AML-193 (cell line): ENCODE measurements at regions not wholly inside any gene's neighbourhood (a gene's known extent, or its start where the extent isn't known, plus 50 kb on each side); places are given as distances from the start of the nearest gene placed in this dataset.

Experiments used
- DNase-seq, 2 experiments: peaks; one replicate each; lab custom pipeline; 2025; lab: John Stamatoyannopoulos, UW

DNA sequence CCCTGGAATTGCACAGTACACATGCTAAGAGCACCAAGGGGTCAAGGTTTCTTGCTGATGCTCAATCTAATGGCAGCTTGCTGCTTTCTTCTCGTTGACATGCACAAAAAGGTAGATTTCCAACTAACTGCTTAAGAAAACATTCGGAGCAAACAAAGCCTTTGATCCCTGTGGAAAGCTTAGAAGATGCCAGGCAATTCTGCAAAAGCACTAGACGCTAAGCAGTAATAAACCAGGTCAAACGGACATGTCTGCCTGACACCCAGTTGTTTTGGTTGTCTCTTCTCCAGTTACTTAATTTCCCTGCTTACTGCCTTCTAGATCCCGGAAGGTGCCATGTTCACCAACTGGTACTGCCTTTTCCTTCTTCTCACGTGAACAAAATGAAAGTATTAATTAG, 100.5 kb upstream of the TMCC3 start:
- no peak for DNase-seq

DNA sequence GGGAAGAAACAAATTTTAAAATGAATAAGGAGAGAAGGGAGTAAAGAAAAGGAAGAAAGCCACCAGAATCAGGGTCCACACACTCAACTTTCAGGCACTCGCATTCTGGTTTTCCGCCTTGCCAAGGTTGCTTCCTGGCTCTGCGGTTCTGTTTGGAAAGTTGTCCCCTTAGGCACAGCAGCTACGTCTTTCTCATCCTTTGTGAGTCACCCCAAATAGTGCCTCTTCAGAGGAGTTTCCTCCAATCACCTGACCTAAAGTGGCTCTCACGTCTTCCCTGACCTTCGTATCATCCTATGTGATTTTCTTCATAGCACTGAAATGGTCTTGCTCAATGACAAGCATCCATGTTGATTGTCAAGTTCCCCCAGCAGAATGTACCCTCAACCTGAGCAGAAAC, 99.5 kb upstream of the TMCC3 start:
- no peak for DNase-seq

DNA sequence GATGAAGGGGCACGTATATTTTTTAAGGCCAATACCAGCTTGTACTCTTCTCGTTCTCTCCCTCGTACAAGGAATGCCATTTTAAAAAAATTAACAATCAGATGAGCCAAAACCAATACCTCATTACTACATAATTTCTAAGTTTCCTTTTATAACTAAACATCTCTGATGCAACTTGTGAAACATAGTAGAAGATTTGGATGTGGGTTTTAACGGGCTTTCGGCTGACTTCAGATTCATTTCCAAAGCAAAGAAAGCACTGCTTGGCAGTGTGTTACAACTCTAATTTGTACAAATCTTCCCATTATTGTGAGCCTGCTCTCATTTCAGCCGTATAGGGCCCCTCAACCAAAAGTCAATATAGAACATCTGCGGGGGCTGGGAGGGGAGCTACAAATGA, 99.1 kb upstream of the TMCC3 start:
- no peak for DNase-seq

DNA sequence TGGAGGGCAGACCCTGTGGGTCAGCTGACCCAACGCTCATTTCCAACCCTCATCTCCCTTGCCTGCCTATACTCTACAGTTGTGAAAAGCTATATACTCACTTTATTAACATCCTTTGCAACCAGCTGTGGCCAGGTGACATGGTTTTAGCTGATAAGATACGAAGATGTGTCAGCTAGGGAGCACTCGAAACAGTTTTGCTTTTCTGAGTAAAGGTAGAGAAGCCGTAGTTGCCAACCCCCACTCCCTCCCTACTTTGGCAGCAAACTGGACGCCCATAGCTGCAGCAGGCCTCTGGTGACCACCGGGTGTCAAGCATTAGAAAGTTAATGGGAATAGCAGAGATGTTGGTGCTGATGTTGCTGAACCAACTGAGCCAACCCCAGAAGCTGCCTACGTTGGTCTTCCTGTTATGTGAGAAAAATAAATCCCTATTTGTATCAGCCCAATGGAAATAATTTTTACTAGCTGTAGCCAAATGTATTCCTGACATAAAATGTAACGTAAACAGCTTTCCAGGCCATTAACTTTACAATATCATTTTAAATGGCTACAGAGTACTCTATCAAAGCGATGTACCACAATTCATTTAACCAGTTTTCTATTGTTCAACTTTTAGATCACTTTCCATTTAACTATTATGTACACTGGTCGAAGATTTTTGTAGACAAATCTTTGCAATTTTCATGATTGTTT, 98.5 kb upstream of the TMCC3 start:
- no peak for DNase-seq

DNA sequence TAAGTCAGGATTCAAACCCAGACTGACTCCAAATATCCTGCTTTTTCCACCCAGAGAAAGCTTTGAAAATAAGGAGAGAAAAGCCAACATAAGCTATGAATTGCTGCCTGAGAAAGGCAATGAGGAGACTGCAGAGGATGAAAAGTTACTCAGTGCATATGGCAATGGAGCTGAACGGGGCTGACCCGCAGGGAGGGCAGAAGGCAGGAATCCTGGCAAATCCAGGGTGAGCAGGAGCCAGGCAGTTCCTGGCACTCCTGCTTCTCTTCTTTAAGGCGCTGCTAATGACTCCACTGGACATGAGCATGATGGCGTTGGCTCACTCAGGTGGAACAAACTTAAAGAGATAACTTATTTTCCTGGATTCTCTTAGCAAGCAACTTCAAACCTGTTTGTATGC, 95.2 kb upstream of the TMCC3 start:
- DNase-seq: no peak

DNA sequence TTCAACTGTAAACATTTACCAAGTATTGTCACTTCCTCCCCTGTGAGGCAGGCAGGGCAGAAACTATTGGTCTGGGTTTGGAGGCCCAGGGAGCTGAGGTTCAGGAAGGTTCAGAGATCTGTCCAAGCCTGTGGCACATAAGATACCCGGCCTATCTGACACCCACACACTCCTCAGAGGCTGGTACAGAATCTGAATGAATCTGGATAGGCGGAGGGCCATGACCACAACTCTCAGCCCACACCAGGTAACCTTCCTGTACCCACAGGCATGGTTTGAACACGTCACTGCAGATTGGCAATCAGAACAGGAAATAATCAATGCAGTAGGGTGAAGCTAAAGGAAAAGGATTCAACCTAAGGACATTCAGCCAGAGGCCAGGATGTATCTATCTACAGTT, 92.8 kb upstream of the TMCC3 start:
- DNase-seq: no peak

DNA sequence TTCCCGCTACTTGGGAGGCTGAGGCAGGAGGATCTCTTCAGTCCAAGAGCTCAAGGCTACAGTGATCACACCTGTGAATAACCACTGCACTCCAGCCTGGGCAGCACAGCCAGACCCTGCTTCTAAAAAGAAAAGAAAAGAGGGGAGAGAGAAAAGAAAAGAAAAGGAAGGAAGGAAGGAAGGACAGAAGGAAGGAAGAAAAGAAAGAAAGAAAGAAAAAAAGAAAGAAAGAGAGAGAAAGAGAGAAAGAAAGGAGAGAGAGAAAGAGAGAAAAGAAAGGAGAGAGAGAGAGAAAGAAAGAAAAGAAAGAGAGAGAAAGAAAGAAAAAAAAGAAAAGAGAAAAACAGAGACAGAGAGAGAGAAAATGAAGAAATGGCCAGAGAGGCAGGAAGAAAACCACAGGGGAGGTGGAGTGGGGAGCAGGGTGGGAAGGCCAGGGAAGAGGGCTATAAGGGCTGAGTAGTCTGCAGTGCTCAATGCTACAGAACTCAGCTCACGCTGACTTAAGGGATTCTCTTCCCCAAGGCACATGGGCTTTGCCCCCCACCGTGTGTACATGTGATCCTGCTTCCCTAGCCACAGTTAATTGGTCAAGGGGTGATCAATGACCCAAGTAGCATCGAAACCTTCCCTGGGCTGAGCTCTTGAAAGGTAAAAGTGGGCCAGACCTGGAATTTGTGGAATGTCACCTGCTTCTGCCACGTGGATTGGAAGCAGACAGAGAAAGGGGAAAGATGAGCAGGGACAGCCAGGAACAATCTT, 90.4 kb upstream of the TMCC3 start:
- no peak for DNase-seq

DNA sequence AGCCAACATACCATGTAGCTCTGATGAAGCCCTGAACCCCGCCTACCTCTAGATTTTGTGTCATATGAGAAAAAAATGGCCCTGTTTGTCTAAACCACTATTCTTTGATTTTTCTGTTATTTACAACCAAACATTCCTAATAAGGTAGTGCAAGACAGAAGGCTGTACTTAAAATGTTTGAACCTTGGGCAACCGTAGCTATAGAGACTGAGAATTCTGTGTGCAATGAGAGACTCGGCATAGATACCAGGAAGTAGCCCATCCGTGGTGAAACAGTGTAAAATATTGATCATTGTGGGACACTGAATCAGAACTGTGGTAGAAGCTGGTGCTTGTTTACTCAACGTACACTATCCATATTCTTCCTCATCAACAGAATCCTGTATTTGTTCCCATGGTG, 86.5 kb upstream of the TMCC3 start:
- DNase-seq: no peak

DNA sequence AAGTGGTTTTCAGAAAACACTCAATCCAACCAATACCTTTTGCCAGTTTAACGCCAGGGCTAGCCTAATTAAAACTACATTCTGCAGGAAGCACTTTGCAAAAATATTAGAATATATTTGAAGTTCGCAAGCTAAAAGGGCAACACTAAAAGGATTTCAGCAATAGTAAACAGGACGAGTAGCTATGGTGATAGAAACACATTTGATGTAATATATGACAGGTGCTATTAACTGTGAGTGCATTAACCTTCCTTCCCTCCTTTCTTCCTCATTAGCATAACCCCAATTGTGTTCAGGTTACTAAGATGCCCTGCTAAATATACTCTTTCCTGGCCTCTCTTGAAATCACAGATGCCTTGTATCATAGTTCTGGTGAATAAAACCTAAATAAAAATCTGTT, 85.6 kb upstream of the TMCC3 start:
- no peak for DNase-seq

DNA sequence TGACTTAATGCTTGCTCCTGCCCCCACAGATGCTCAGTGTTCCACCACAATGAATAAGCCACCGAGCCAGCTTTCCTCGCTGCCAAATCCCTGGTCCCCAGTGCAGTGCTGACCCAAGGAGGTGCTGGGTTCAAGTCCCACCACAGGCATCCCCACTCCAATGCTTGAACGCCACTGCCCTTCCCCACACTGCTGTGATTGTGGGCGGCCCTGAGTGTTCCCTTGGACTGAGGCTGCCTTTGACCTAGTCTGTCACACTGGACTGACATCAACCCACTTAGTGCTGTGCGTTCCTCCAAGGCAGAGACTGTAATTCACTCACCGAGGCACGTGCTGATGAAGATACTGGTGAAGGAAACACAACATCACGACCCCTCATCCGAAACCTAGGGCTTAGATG, 83.4 kb upstream of the TMCC3 start:
- DNase-seq: no peak

DNA sequence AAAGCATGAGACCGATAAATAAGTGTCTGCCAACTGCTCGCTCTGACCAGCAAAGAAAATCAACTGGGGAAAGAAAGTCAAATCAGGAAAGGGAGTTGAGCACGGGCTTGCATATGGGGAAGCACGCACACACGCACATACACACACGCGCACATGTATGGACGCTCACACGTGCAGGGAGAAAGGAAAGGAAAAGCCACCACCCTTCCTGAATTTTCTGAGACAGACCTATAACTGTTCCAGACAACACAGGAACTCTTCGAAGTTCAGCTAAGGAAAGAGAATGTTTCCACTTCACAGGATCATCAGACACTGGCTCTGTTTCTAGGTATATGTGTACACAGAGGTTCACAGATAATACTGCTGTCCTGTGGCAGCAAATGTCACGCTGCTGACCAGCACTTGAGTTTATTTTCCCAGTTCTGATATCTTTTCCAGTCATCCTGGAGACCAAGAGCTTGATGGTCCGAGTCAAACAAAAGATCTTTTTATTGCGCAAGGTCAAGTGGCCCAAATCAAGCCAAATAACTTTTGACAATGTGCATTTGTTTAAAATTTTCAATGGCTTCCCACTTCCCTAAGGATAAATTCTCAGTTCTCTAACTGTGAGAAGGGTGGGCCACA, 82.1 kb upstream of the TMCC3 start:
- DNase-seq: no peak

DNA sequence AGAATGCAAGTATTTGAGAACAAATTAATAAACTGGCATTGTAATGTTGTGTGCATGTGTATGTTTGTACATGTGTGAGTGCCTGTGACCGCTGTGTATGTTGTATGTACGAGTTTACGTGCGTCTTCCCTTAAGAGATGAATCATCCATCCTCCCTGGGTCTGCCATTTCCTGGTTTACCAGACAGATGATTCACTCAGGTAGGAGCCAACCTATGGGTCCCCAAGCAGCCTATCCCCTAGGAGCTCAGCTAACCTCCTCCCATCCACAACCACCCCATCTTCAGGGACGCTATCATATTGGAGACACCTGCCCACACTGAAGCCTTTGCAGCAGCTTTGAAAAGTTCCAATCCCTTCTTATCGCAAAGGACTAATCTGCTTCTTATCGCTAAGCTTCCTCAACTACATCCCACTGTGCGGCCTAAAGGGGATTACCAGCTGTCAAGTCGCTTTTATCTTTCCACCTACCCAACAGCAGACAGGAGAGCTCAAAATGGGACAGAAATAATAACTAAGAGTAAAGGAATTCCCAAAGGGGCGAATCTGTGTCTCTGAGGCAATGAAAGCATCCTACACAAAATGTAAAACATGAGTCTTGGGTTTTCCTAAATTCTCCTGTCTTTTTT, 81.5 kb upstream of the TMCC3 start:
- DNase-seq: no peak

DNA sequence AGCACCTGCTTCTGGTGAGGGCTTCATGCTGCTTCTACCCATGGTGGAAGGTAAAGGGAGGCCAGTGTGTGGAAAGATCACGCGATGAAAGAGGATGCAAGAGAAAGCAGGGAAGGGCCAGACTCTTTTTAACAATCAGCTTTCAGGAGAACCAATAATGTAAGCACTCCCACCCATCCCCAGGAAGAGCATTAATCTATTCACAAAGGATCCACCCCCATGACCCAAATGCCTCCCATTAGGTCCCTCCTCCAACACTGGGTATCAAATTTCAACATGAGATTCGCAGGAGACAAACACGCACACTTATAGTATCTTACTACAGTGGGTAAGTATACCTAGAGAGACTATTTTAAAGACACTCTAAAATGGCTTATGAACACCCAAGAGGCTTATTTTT, 80.5 kb upstream of the TMCC3 start:
- DNase-seq: no peak

DNA sequence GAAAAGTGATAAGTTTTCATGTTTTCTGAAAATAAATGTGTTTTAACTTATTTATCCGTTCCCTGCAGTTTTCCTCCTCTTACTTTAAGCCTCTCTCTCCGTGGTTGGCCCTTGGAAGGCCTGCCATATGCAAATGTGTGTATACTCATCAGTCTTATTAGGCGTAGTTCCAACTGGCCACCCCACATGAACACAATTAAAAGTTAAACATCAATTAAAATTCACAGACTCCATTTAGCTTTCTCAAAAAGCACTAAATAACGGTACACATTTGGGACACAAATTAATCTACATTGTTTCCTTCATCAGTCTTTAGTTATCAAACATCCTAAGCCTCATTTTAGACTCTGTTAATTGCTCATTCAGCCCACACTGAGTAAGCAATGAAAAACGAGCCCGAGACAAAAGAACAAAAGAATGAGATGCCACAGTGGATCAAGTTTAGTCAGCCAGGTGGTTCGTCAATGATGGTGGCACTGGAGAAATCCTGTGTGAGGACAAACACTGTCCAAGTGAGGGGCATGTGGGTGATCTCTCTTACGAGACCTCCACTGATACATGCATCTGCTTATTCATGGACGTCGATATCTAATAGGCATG, 76.0 kb upstream of the TMCC3 start:
- no peak for DNase-seq

DNA sequence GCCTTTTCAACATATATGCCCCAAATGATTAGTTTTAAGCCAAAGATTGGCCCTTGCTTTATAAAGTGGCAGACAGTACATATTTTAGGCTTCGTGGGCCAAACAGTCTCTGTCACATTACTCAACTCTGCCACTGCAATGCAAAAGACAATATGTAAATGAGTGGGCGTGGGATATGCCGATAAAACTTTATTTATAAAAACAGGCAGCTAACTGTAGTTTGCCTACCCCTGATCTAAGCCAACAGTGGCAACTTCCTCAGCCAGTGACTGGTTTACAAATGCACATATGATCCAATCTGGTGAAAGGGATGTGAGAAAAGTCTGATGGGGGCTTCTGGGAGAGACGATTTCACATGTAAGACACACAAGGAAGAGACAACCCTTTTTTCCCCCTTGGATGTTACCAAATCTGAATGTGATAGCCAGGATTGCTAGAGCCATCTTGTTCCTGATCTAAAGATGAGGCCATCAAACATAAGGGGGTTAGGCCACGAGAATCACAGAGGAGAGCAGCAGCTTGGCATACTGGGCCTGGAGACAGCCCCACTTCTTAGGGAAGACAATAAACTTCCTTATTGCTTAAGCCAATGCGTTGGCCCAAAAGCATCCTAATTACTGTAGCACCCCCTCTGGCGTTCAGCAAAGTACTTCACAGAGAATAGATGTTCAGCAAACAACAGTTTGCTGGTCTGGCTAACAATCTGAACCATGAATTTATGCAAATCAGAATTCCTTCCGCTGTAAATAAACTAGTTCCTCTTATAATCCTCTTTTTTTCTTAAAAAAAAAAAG, 75.2 kb upstream of the TMCC3 start:
- DNase-seq: no peak

DNA sequence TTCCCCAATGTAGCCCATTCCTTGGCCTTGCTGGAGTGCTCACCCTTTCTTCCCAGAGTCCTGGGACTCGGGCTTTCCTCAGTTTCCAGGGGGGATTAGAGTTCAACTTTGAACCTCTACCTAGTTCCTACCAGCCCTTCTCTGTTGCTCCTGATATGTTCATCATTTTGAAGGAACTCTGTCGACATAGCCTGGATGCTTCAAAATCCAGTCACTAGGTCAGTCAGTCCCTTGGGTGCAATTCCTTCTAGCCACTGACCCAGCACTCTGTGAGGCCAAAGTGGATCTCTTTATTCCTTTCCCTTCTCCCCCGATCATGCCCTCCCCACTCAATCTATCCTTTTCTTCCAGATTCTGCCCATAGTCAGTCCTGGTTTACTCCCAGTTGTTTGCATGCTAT, 72.3 kb upstream of the TMCC3 start:
- no peak for DNase-seq

DNA sequence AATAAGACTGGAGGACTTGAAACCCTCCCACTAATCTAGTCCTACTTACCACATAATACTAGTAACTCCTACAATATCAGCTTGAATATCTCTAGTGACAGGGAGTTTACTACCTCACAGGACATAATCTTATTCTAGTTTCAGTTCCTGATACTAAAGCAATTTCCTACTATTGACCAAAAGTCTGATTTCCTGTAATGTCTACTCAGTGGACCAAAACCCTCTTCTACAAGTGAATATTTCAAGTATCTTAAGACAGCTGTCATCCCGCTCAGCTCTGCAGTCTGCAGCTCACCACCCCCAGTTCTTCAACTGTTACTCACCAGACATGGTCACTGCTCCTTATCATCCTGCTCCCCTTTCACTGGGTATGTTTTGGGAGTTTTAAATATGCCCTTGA, 70.8 kb upstream of the TMCC3 start:
- DNase-seq: no peak

DNA sequence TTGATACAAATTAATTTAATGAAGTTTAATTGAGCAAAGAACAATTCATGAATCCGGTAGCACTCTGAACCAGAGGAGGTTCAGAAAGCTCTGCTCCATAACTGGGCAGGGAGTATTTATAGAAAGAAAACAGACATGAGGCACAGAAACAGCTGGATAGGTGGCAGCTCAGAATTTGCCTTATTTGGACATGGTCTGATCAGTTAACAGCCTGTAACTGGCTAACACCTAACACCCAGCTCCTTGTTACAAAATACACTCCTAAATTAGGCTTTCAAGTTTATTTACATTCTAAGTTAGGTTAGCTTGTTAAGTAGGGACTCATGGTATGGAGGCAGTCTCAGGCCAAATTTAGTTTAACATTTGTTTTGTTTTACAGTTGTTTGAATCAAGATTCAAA, 67.8 kb upstream of the TMCC3 start:
- DNase-seq: no peak

DNA sequence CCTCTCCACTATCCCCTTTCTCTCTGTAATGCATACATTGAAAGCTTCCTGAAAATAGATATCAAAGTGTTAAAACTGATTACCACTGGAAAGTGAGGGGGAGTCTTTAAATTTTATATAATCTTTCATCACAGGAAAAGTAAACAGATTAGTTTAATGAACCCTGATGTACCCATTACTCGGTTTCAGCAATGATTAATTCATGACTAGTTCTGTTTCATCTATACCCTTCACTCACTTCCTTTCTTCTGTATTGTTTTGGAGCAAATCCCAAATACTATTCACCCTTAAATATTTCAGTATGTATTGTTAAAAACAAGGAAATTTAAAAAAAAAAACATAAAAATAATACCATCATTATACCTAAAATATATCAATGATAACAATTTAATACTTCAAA, 67.3 kb upstream of the TMCC3 start:
- DNase-seq: no peak

DNA sequence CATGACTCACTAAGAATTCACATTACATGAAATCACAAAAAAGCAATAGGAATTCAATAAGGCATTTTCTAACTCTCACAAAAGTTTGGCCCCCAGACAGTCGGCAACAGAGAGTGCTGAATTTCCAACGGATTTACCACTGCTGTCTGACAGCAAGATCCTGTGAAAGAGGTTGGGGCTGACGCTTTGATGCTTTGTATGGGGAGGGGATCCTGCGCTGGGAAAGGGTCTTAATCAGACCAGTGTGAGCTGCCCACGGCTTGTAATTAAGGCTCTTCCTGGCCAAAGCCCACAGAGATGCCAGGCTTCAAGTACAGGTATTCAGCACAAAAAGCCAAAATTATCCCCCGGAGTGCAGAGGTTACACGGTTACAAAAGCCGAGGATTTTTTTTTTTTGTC, 66.8 kb upstream of the TMCC3 start:
- DNase-seq: no peak

DNA sequence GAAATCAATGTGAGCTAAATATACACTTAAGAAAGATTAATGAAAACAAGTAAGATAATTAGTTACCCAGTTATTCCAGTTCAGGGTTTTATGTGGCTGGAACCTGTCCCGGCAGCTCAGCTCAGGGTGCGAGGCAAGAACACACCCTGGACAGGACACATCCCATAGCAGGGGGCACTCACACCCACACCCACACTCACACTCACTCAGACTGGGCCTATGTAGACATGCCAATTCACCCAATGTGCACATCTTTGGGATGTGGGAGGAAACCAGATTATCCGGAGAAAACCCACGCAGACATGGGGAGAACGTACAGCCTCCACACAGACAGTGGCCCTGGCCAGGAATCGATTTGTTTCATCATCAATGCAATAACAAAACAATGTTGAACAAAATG, 66.0 kb upstream of the TMCC3 start:
- no peak for DNase-seq
